ENCODE measurements at regions not wholly inside any gene's neighbourhood (a gene's known extent, or its start where the extent isn't known, plus 50 kb on each side); places are given as distances from the start of the nearest gene placed in this dataset.
"Not testable (repeated sequence)": the region's sequence is repeated elsewhere in the genome, so short reads cannot be mapped to it uniquely, and the experiment has no call there.

- DNase-seq = peak; percentile 15
These were observed 71.8 kb upstream of the TIAM2 start for GRCh38 chr6:154923199-154923869.

- no peak for DNase-seq
These were observed 70.0 kb upstream of the TIAM2 start for GRCh38 chr6:154925130-154925529.

- DNase-seq = no peak
These were observed 68.7 kb upstream of the TIAM2 start for GRCh38 chr6:154926366-154926765.

DNA sequence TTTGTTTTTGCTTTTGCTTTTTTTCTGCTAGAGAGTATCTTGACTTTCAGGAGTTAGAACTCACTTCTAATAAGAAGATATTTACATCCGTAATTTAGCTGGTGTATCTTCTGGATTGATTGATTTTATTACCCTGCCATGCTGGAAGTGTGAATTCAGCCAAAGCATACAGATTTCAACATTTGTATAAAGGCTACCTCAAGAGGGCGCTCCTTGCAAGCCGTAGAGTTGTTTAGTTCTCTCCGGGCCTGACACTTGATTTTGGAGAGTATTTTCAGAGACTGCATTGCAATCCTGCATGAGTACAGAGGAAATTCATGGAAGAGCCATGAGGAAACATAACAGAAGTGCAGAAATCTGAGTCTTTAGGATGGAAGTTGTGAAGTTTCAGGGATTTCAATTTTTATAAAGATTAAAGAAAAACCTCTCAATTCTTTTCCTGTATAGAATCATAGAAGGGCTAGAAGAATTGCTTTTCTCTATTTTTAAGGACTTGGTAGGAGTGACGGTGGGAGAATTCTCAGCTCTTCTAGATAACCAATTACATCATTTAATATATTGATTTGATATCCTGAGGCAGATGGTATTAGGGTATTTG lies 66.7 kb upstream of the TIAM2 start:
- peak; percentile 80 for DNase-seq

GRCh38 chr6:154930451-154930851 lies 64.7 kb upstream of the TIAM2 start:
- no peak for DNase-seq

GRCh38 chr6:154931711-154932424 lies 63.2 kb upstream of the TIAM2 start:
- no peak for DNase-seq

GRCh38 chr6:154932515-154933027 lies 62.5 kb upstream of the TIAM2 start:
- DNase-seq = no peak

DNA sequence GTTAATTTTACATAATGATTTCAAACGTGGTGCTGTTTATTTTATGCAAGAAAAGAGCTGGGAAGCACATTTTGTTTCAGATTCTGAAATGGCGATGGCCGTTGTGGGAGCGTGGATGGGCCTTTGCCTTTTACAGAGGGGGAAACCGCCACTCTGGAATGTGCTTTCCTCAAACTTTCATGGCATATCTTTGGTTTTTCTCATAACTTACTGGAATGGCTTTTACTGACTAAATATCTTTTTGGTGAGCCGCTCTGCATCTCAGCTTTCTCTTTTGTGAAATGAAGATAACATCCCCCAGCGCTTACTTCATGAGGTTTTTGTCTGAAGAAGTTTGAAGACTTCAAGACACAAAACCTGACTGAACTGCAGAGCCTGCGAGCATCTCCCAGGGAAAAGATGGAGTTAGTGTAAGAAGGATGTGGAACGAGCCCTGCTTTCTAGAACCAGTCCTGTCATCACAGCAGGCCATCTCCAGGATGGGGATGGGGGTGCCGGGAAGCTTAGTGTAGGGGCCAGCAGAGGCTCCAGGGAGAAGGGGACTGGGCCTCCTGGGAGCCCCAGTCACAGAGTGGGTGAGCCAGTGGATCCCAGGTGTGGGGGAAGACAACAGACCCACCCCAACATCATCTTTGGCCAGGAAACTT lies 61.8 kb upstream of the TIAM2 start:
- no peak for DNase-seq

GRCh38 chr6:154937306-154938220 lies 57.6 kb upstream of the TIAM2 start:
- DNase-seq = no peak

- DNase-seq = peak; percentile 10
These were observed 56.9 kb upstream of the TIAM2 start for GRCh38 chr6:154938221-154938580.

GRCh38 chr6:154938727-154939285 lies 56.3 kb upstream of the TIAM2 start:
- not testable (repeated sequence) for DNase-seq

- DNase-seq = no peak
These were observed 52.3 kb upstream of the TIAM2 start for GRCh38 chr6:154942770-154943169.

DNA sequence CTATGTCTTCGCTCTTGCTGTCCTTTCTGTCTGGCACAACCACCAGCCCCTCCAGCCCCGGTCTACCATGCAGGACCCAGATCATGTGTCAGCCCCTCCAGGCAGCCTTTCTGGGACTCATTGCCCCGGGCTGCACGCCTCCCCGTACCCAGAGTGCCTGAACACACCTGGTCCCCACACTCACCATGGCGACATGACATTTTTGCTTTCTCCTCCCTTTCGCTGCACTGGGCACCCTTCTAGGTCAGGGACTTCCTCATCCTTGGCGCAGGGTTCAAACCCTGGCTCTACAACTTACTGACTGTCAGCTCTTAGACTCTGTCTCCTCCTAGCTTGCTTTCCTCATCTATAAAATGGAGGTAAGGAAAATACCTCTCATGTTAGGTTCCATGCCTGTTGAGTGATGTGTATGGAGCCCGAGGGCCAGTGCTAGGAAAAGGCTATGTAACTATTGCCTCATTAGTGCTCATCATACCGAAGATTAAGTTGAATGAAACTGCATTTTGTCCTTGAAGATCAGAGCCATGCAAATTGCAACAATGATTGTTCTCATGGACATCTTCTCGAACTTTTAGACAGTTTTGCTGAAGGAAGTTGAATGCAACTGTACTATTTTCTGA lies 49.7 kb upstream of the TIAM2 start:
- no peak for DNase-seq
